H9 (cell line): ENCODE measurements at regions not wholly inside any gene's neighbourhood (a gene's known extent, or its start where the extent isn't known, plus 50 kb on each side); places are given as distances from the start of the nearest gene placed in this dataset.

ENCODE experiments used
- DNase-seq: peaks from one replicate; pipeline ENCODE4 v3.0.0-alpha.2; 2017
- H2AFZ ChIP-seq: one replicate; pipeline ENCODE4 v1.6.1; 2013; ENCODE audit warnings: mild to moderate bottlenecking, low read length, control low read depth, moderate library complexity
- H2AK5ac ChIP-seq: 2 replicates; pipeline ENCODE4 v1.6.1; 2013; ENCODE audit warnings: low read length, control low read depth, mixed read lengths; ENCODE audit not compliant: insufficient read length
- H2BK120ac ChIP-seq: one replicate; pipeline ENCODE4 v1.6.1; 2013; ENCODE audit warnings: low read depth, mild to moderate bottlenecking, low read length, control low read depth, inconsistent platforms; ENCODE audit not compliant: poor library complexity, severe bottlenecking
- H2BK12ac ChIP-seq: 2 replicates; pipeline ENCODE4 v1.6.1; 2013; ENCODE audit warnings: low read length, control low read depth, mixed read lengths, low read depth; ENCODE audit not compliant: insufficient read length
- H2BK15ac ChIP-seq: 2 replicates; pipeline ENCODE4 v1.6.1; 2013; ENCODE audit warnings: low read depth, low read length, control low read depth
- H2BK20ac ChIP-seq: one replicate; pipeline ENCODE4 v1.6.1; 2013; ENCODE audit warnings: low read depth, mild to moderate bottlenecking, low read length, control low read depth, inconsistent platforms; ENCODE audit not compliant: poor library complexity, severe bottlenecking
- H2BK5ac ChIP-seq: 2 replicates; pipeline ENCODE4 v1.6.1; 2013; ENCODE audit warnings: low read length, control low read depth, mixed read lengths; ENCODE audit not compliant: insufficient read length
- H3K14ac ChIP-seq: 2 replicates; pipeline ENCODE4 v1.6.1; 2013; ENCODE audit warnings: low read length, control low read depth; ENCODE audit not compliant: insufficient read depth
- H3K18ac ChIP-seq: 2 replicates; pipeline ENCODE4 v1.6.1; 2013; ENCODE audit warnings: low read depth, mild to moderate bottlenecking, mixed read lengths, low read length, control low read depth; ENCODE audit not compliant: insufficient read length
- H3K23ac ChIP-seq: 2 replicates; pipeline ENCODE4 v1.6.1; 2013; ENCODE audit warnings: low read length, control low read depth, mixed read lengths, low read depth; ENCODE audit not compliant: insufficient read length
- H3K23me2 ChIP-seq: 2 replicates; pipeline ENCODE4 v1.6.1; 2013; ENCODE audit warnings: low read depth, mild to moderate bottlenecking, mixed read lengths, low read length, control low read depth; ENCODE audit not compliant: insufficient read length, poor library complexity, severe bottlenecking
- H3K27ac ChIP-seq: 2 replicates; pipeline ENCODE4 v1.5.1; 2013; ENCODE audit warnings: low read length, control low read depth, mixed read lengths, low read depth; ENCODE audit not compliant: insufficient read length
- H3K27me3 ChIP-seq: 2 replicates; pipeline ENCODE4 v1.6.1; 2013; ENCODE audit warnings: low read length, control low read depth, inconsistent platforms; ENCODE audit not compliant: insufficient read depth
- H3K4ac ChIP-seq: 2 replicates; pipeline ENCODE4 v1.6.1; 2013; ENCODE audit warnings: low read depth, mild to moderate bottlenecking, control low read depth, inconsistent platforms, low read length, moderate library complexity
- H3K4me1 ChIP-seq: 2 replicates; pipeline ENCODE4 v1.6.1; 2013; ENCODE audit warnings: low read length, control low read depth, inconsistent platforms; ENCODE audit not compliant: insufficient read depth
- H3K4me2 ChIP-seq: 2 replicates; pipeline ENCODE4 v1.6.1; 2013; ENCODE audit warnings: low read length, control low read depth, mixed read lengths; ENCODE audit not compliant: insufficient read length, insufficient read depth
- H3K56ac ChIP-seq: 2 replicates; pipeline ENCODE4 v1.6.1; 2013; ENCODE audit warnings: low read depth, mild to moderate bottlenecking, mixed read lengths, low read length, control low read depth; ENCODE audit not compliant: insufficient read length
- H3K79me1 ChIP-seq: 2 replicates; pipeline ENCODE4 v1.6.1; 2013; ENCODE audit warnings: low read depth, mild to moderate bottlenecking, moderate library complexity, low read length, control low read depth, inconsistent platforms; ENCODE audit not compliant: insufficient read depth, poor library complexity, severe bottlenecking
- H3K79me2 ChIP-seq: 2 replicates; pipeline ENCODE4 v1.6.1; 2013; ENCODE audit warnings: low read length, control low read depth, inconsistent platforms; ENCODE audit not compliant: insufficient read depth
- H3K9ac ChIP-seq: 2 replicates; pipeline ENCODE4 v1.6.1; 2013; ENCODE audit warnings: low read length, control low read depth, mixed read lengths; ENCODE audit not compliant: insufficient read length; ENCODE audit errors: extremely low read depth
- H3K9me3 ChIP-seq: one replicate; pipeline ENCODE4 v1.6.1; 2013; ENCODE audit warnings: low read depth, low read length, inconsistent platforms; ENCODE audit not compliant: control insufficient read depth
- H3T11ph ChIP-seq: one replicate; pipeline ENCODE4 v1.6.1; 2013; ENCODE audit warnings: mild to moderate bottlenecking, low read length, control low read depth, inconsistent platforms
- H4K20me1 ChIP-seq: one replicate; pipeline ENCODE4 v1.6.1; 2013; ENCODE audit not compliant: control insufficient read depth, insufficient read length, insufficient read depth
- H4K5ac ChIP-seq: 2 replicates; pipeline ENCODE4 v1.6.1; 2013; ENCODE audit warnings: low read depth, mild to moderate bottlenecking, mixed read lengths, low read length, control low read depth; ENCODE audit not compliant: insufficient read length
- H4K8ac ChIP-seq: replicated peaks from 2 replicates; pipeline ENCODE4 v1.6.1; 2013; ENCODE audit warnings: low read length, control low read depth, mixed read lengths, low read depth; ENCODE audit not compliant: insufficient read length
- H4K91ac ChIP-seq: 2 replicates; pipeline ENCODE4 v1.6.1; 2013; ENCODE audit warnings: low read depth, mild to moderate bottlenecking, moderate library complexity, mixed read lengths, low read length, control low read depth; ENCODE audit not compliant: insufficient read length
- H3K27ac Mint-ChIP-seq, 3 experiments: 2 replicates in 2 of 3; 3 replicates in 1 of 3; pipeline ENCODE4 v1.8.0; 2020 to 2021; ENCODE audit warnings: mixed read lengths in 3 of 3, mild to moderate bottlenecking in 1 of 3, moderate library complexity in 1 of 3
- H3K27me3 Mint-ChIP-seq: 2 replicates; pipeline ENCODE4 v1.8.0; 2021; ENCODE audit warnings: low read depth, mild to moderate bottlenecking, moderate library complexity, mixed read lengths
- H3K36me3 Mint-ChIP-seq, 3 experiments: 2 replicates in 2 of 3; 3 replicates in 1 of 3; pipeline ENCODE4 v1.8.0; 2020 to 2021; ENCODE audit warnings: low read depth in 3 of 3, mixed read lengths in 3 of 3; ENCODE audit not compliant: insufficient read depth in 1 of 3
- H3K4me1 Mint-ChIP-seq, 2 experiments: 2 replicates each; pipeline ENCODE4 v1.8.0; 2020; ENCODE audit warnings: mixed read lengths in 2 of 2
- H3K4me3 Mint-ChIP-seq, 2 experiments: 2 replicates in 1 of 2; 3 replicates in 1 of 2; pipeline ENCODE4 v1.8.0; 2020 to 2021; ENCODE audit warnings: mild to moderate bottlenecking in 2 of 2, mixed read lengths in 2 of 2, moderate library complexity in 1 of 2
- H3K9me3 Mint-ChIP-seq, 2 experiments: 2 replicates in 1 of 2; 3 replicates in 1 of 2; pipeline ENCODE4 v1.8.0; 2020; ENCODE audit warnings: mild to moderate bottlenecking in 2 of 2, mixed read lengths in 2 of 2, moderate library complexity in 1 of 2
- CTCF ChIP-seq: fragments of 200-600 bp; sonication (generic); conservative IDR thresholded peaks from 3 replicates; pipeline ENCODE4 v1.8.0; 2021; ENCODE audit warnings: antibody characterized with exemption, mild to moderate bottlenecking
- WGBS: extraction: QIAGEN DNeasy Blood & Tissue Kit; methylation state at CpG from one replicate; pipeline ENCODE4 v1.1.7; 2013; ENCODE audit warnings: missing lambda C conversion rate, low lambda C conversion rate, mixed read lengths; ENCODE audit not compliant: insufficient read length; ENCODE audit errors: extremely low coverage; 5-methylcytosine and 5-hydroxymethylcytosine counted together

GRCh38 chr5:86884608-86885007, 266.9 kb downstream of the COX7C start:
- Histone ChIP-seq H2BK20ac (no peak overlapping the region), H3K79me1 (no peaks in the 10 kb centered on the region), H3K9ac (no peak overlapping the region), H4K20me1 (no peaks in the 10 kb centered on the region), H2BK12ac (no peak overlapping the region), H3K27me3 (no peaks in the 10 kb centered on the region), H3K23me2 (no peaks in the 10 kb centered on the region), H3K27ac (no peak overlapping the region), H2BK5ac (no peak overlapping the region), H4K5ac (no peak overlapping the region), H3K9me3 (no peaks in the 10 kb centered on the region), H3K23ac (no peak overlapping the region), H3K14ac (no peak overlapping the region), H2BK15ac (no peak overlapping the region), H3T11ph (no peak overlapping the region), H2AFZ (no peak overlapping the region), H3K79me2 (no peaks in the 10 kb centered on the region), H3K4ac (no peak overlapping the region), H3K4me1 (no peaks in the 10 kb centered on the region; the same call in 1 of the 2 replicates), H3K4me2 (no peak overlapping the region), H2BK120ac (no peak overlapping the region), H3K18ac (no peak overlapping the region), H3K56ac (no peak overlapping the region), H2AK5ac (no peak overlapping the region), H4K91ac (no peak overlapping the region), H4K8ac (no peak overlapping the region)
- Mint-ChIP-seq H3K36me3 (no peaks in the 10 kb centered on the region), H3K27me3 (no peaks in the 10 kb centered on the region), H3K9me3 (no peaks in the 10 kb centered on the region), H3K4me1 (peaks cover 16 to 17% of the 10 kb centered on the region in 2 experiments), H3K4me3 (no peak overlapping the region), H3K27ac (no peak overlapping the region)
- TF ChIP-seq CTCF, result no peak
- DNase-seq, result no peak
- WGBS, result no CpG with 5 or more reads among the region's 16 CpGs
